Astrocyte (in vitro differentiated cells and primary cell): ENCODE measurements at regions not wholly inside any gene's neighbourhood (a gene's known extent, or its start where the extent isn't known, plus 50 kb on each side); places are given as distances from the start of the nearest gene placed in this dataset.

Experiments
- DNase-seq: peaks from one replicate; pipeline ENCODE4 v3.0.0-alpha.2; 2010; ENCODE audit warnings: low read depth
- FAIRE-seq: peaks from 2 replicates; lab custom pipeline; 2011; peaks lifted over from hg19 to GRCh38; lab: Jason Lieb, UNC
- H2AFZ ChIP-seq: 2 replicates; pipeline ENCODE4 v1.6.0; 2012; ENCODE audit warnings: low read depth, low read length, inconsistent platforms
- H3K27ac ChIP-seq: 2 replicates; pipeline ENCODE4 v1.5.1; 2011; ENCODE audit warnings: low read depth, low read length, inconsistent platforms
- H3K27me3 ChIP-seq: 2 replicates; pipeline ENCODE4 v1.6.0; 2011; ENCODE audit warnings: low read length, inconsistent platforms; ENCODE audit not compliant: insufficient read depth
- H3K36me3 ChIP-seq: 2 replicates; pipeline ENCODE4 v1.5.1; 2011; ENCODE audit warnings: low read length, inconsistent platforms; ENCODE audit not compliant: insufficient read depth
- H3K4me1 ChIP-seq: 2 replicates; pipeline ENCODE4 v1.5.1; 2011; ENCODE audit warnings: low read length, inconsistent platforms; ENCODE audit not compliant: insufficient read depth
- H3K4me2 ChIP-seq: 2 replicates; pipeline ENCODE4 v1.6.0; 2012; ENCODE audit warnings: low read length, inconsistent platforms
- H3K4me3 ChIP-seq: 2 replicates; pipeline ENCODE4 v1.5.1; 2011; ENCODE audit warnings: low read depth, mild to moderate bottlenecking, low read length, inconsistent platforms; ENCODE audit not compliant: insufficient read depth
- H3K79me2 ChIP-seq: 2 replicates; pipeline ENCODE4 v1.6.0; 2012; ENCODE audit warnings: mild to moderate bottlenecking, low read length, inconsistent platforms; ENCODE audit not compliant: insufficient read depth
- H3K9ac ChIP-seq: 2 replicates; pipeline ENCODE4 v1.6.0; 2012; ENCODE audit warnings: mild to moderate bottlenecking, low read length, inconsistent platforms
- H3K9me3 ChIP-seq: 2 replicates; pipeline ENCODE4 v1.5.1; 2012; ENCODE audit warnings: low read depth, mild to moderate bottlenecking, low read length, inconsistent platforms; ENCODE audit not compliant: insufficient read depth
- H4K20me1 ChIP-seq: 2 replicates; pipeline ENCODE4 v1.6.0; 2012; ENCODE audit warnings: low read length, inconsistent platforms; ENCODE audit not compliant: insufficient read depth
- H3K27ac Mint-ChIP-seq: one replicate; pipeline ENCODE4 v1.8.0; 2021; ENCODE audit warnings: mild to moderate bottlenecking, mixed read lengths; ENCODE audit not compliant: unreplicated experiment
- H3K27me3 Mint-ChIP-seq: one replicate; pipeline ENCODE4 v1.8.0; 2021; ENCODE audit warnings: low read depth, mixed read lengths; ENCODE audit not compliant: unreplicated experiment
- H3K36me3 Mint-ChIP-seq: one replicate; pipeline ENCODE4 v1.8.0; 2021; ENCODE audit warnings: low read depth, mixed read lengths; ENCODE audit not compliant: unreplicated experiment
- H3K4me1 Mint-ChIP-seq: one replicate; pipeline ENCODE4 v1.8.0; 2021; ENCODE audit warnings: low read depth, mixed read lengths; ENCODE audit not compliant: unreplicated experiment
- H3K4me3 Mint-ChIP-seq: one replicate; pipeline ENCODE4 v1.8.0; 2021; ENCODE audit warnings: mild to moderate bottlenecking, moderate library complexity, mixed read lengths; ENCODE audit not compliant: unreplicated experiment
- H3K9me3 Mint-ChIP-seq: one replicate; pipeline ENCODE4 v1.8.0; 2021; ENCODE audit warnings: mild to moderate bottlenecking, mixed read lengths; ENCODE audit not compliant: unreplicated experiment
- EZH2 ChIP-seq: IDR thresholded peaks from 2 replicates; pipeline ENCODE4 v1.6.1; 2012; ENCODE audit warnings: mild to moderate bottlenecking, low read length, inconsistent platforms; ENCODE audit not compliant: insufficient read depth
- TF ChIP-seq, protein P1 (sequence below): IDR thresholded peaks from 2 replicates; pipeline ENCODE4 v1.5.1; 2011; ENCODE audit warnings: low read depth, mild to moderate bottlenecking, inconsistent platforms, low read length, moderate library complexity; ENCODE audit not compliant: insufficient read depth

DNA sequence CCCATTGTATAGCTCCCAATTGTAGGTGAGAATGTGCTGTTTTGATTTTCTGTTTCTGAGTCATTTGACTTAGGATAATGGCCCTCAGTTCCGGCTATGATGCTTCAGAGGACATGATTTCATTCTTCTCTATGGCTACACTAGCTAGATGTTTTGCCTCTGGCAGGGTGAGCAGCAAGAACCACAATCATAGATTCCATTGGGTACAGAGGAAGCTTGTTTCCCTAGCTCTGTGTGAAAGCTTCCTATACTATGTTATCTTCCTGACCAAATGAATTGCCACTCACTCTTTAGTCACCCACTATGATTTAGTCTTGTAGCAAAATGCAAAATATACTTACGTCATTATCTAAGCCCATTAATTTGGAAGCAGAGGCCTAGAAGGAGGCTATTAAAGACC, 616.3 kb downstream of the PLA2G4A start:
- Histone ChIP-seq H3K36me3 (no peaks in the 10 kb centered on the region), H4K20me1 (no peaks in the 10 kb centered on the region), H3K4me3 (no peak overlapping the region), H2AFZ (no peak overlapping the region), H3K27me3 (no peaks in the 10 kb centered on the region), H3K4me1 (no peaks in the 10 kb centered on the region), H3K9me3 (no peaks in the 10 kb centered on the region), H3K27ac (no peak overlapping the region), H3K4me2 (no peak overlapping the region), H3K79me2 (no peaks in the 10 kb centered on the region), H3K9ac (no peak overlapping the region)
- TF ChIP-seq, protein P1, sequence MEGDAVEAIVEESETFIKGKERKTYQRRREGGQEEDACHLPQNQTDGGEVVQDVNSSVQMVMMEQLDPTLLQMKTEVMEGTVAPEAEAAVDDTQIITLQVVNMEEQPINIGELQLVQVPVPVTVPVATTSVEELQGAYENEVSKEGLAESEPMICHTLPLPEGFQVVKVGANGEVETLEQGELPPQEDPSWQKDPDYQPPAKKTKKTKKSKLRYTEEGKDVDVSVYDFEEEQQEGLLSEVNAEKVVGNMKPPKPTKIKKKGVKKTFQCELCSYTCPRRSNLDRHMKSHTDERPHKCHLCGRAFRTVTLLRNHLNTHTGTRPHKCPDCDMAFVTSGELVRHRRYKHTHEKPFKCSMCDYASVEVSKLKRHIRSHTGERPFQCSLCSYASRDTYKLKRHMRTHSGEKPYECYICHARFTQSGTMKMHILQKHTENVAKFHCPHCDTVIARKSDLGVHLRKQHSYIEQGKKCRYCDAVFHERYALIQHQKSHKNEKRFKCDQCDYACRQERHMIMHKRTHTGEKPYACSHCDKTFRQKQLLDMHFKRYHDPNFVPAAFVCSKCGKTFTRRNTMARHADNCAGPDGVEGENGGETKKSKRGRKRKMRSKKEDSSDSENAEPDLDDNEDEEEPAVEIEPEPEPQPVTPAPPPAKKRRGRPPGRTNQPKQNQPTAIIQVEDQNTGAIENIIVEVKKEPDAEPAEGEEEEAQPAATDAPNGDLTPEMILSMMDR, result no peak
- Mint-ChIP-seq H3K4me1 (peaks cover 1% of the 10 kb centered on the region), H3K27me3 (no peaks in the 10 kb centered on the region), H3K27ac (no peak overlapping the region), H3K36me3 (no peaks in the 10 kb centered on the region), H3K9me3 (peaks cover 2% of the 10 kb centered on the region), H3K4me3 (no peak overlapping the region)
- FAIRE-seq (no peak), DNase-seq (no peak)

GRCh38 chr1:187451238-187451637, 622.5 kb downstream of the PLA2G4A start:
- Mint-ChIP-seq H3K36me3 (no peaks in the 10 kb centered on the region), H3K27ac (no peak overlapping the region), H3K9me3 (no peaks in the 10 kb centered on the region), H3K27me3 (no peaks in the 10 kb centered on the region), H3K4me3 (no peak overlapping the region), H3K4me1 (peaks cover 11% of the 10 kb centered on the region)
- DNase-seq (no peak), FAIRE-seq (no peak)
- Histone ChIP-seq H4K20me1 (no peaks in the 10 kb centered on the region), H3K27ac (no peak overlapping the region), H3K9ac (no peak overlapping the region), H3K27me3 (no peaks in the 10 kb centered on the region), H2AFZ (no peak overlapping the region), H3K36me3 (no peaks in the 10 kb centered on the region), H3K4me1 (no peaks in the 10 kb centered on the region), H3K4me2 (no peak overlapping the region), H3K79me2 (no peaks in the 10 kb centered on the region), H3K9me3 (no peaks in the 10 kb centered on the region), H3K4me3 (no peak overlapping the region)
- TF ChIP-seq, protein P1, result no peak

DNA sequence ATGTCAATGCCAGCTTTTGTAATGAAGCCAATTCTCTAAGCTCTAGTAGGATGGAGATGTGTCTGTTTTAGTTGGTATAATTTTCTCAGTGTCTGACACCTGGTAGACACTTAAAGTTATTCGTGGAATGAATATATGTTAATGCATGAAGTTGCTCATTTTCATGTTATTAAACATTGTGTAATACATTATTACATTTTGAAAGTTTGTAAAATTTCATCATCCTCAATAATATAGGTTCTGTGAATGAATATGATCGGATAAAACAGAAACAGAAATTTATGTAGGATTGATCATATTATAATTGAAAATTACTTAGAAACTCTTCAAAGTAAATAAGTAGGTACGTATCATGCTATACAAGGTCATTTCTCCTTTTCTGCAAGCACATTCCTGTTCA, 625.3 kb downstream of the PLA2G4A start:
- Histone ChIP-seq H3K27ac (no peak overlapping the region), H3K4me3 (no peak overlapping the region), H4K20me1 (no peaks in the 10 kb centered on the region), H3K27me3 (no peaks in the 10 kb centered on the region), H3K4me2 (no peak overlapping the region), H3K9me3 (no peaks in the 10 kb centered on the region), H3K4me1 (no peaks in the 10 kb centered on the region), H3K9ac (no peak overlapping the region), H3K79me2 (no peaks in the 10 kb centered on the region), H3K36me3 (no peaks in the 10 kb centered on the region), H2AFZ (no peak overlapping the region)
- H3K9me3 Mint-ChIP-seq, result no peaks in the 10 kb centered on the region
- no peaks in the 10 kb centered on the region for H3K36me3 Mint-ChIP-seq
- TF ChIP-seq EZH2, result no peak
- TF ChIP-seq, protein P1, result no peak
- no peak overlapping the region for H3K4me3 Mint-ChIP-seq
- H3K27me3 Mint-ChIP-seq, result no peaks in the 10 kb centered on the region
- FAIRE-seq, result no peak
- DNase-seq, result no peak
- peaks cover 11% of the 10 kb centered on the region for H3K4me1 Mint-ChIP-seq
- no peak overlapping the region for H3K27ac Mint-ChIP-seq
